MM.1S (cell line): ENCODE measurements at regions not wholly inside any gene's neighbourhood (a gene's known extent, or its start where the extent isn't known, plus 50 kb on each side); places are given as distances from the start of the nearest gene placed in this dataset.

Source experiments
- DNase-seq: peaks from one replicate; pipeline ENCODE4 v3.0.0-alpha.2; 2015
- H2AFZ ChIP-seq: fragments of 300-600 bp; sonication (generic); 2 replicates; pipeline ENCODE4 v1.6.0; 2016; ENCODE audit warnings: antibody characterized with exemption, low read length
- H3F3A ChIP-seq: fragments of 300-600 bp; sonication (generic); 2 replicates; pipeline ENCODE4 v1.6.1; 2016; ENCODE audit warnings: mild to moderate bottlenecking, antibody characterized with exemption, low read length, moderate library complexity, mixed read lengths; ENCODE audit not compliant: insufficient read depth
- H3K27ac ChIP-seq: fragments of 300-600 bp; sonication (generic); 2 replicates; pipeline ENCODE4 v1.5.1; 2016; ENCODE audit warnings: mild to moderate bottlenecking, low read length
- H3K27me3 ChIP-seq: fragments of 300-600 bp; sonication (generic); replicated peaks from 2 replicates; pipeline ENCODE4 v1.6.0; 2016; ENCODE audit warnings: low read length; ENCODE audit not compliant: insufficient read depth
- H3K36me3 ChIP-seq: fragments of 300-600 bp; sonication (generic); replicated peaks from 2 replicates; pipeline ENCODE4 v1.6.1; 2016; ENCODE audit warnings: mild to moderate bottlenecking, low read length, mixed read lengths; ENCODE audit not compliant: insufficient read depth
- H3K4me1 ChIP-seq: fragments of 300-600 bp; sonication (generic); 2 replicates; pipeline ENCODE4 v1.6.1; 2016; ENCODE audit warnings: low read length, mixed read lengths
- H3K4me2 ChIP-seq: fragments of 300-600 bp; sonication (generic); 2 replicates; pipeline ENCODE4 v1.6.0; 2016; ENCODE audit warnings: low read depth, low read length
- H3K4me3 ChIP-seq: fragments of 300-600 bp; sonication (generic); 2 replicates; pipeline ENCODE4 v1.5.1; 2016; ENCODE audit warnings: low read length, mixed read lengths
- H3K79me2 ChIP-seq: fragments of 300-600 bp; sonication (generic); 2 replicates; pipeline ENCODE4 v1.6.1; 2016; ENCODE audit warnings: mixed run types, low read length, mixed read lengths
- H3K9ac ChIP-seq: fragments of 300-600 bp; sonication (generic); 2 replicates; pipeline ENCODE4 v1.6.1; 2016; ENCODE audit warnings: low read length, mixed read lengths
- H3K9me2 ChIP-seq: fragments of 300-600 bp; sonication (generic); replicated peaks from 2 replicates; pipeline ENCODE4 v1.6.1; 2016; ENCODE audit warnings: mild to moderate bottlenecking, low read length, mixed read lengths; ENCODE audit not compliant: insufficient read depth
- H3K9me3 ChIP-seq: fragments of 300-600 bp; sonication (generic); replicated peaks from 2 replicates; pipeline ENCODE4 v1.6.1; 2016; ENCODE audit warnings: mild to moderate bottlenecking, low read length, mixed read lengths; ENCODE audit not compliant: insufficient read depth
- H4K20me1 ChIP-seq: fragments of 300-600 bp; sonication (generic); 2 replicates; pipeline ENCODE4 v1.6.1; 2016; ENCODE audit warnings: mild to moderate bottlenecking, low read length, moderate library complexity, mixed read lengths; ENCODE audit not compliant: insufficient read depth
- EZH2 ChIP-seq: fragments of 300-600 bp; sonication (generic); optimal IDR thresholded peaks from 2 replicates; pipeline ENCODE3; 2017; ENCODE audit warnings: low read depth, mild to moderate bottlenecking, antibody characterized with exemption, low read length, mixed read lengths
- EZH2phosphoT487 ChIP-seq: fragments of 300-600 bp; sonication (generic); IDR thresholded peaks from 2 replicates; pipeline ENCODE4 v1.6.1; 2018; ENCODE audit warnings: antibody characterized with exemption, low read length
- TF ChIP-seq, protein P1 (sequence below): fragments of 300-600 bp; sonication (generic); IDR thresholded peaks from 2 replicates; pipeline ENCODE4 v1.5.1; 2016; ENCODE audit warnings: antibody characterized with exemption, low read length, mixed read lengths

DNA sequence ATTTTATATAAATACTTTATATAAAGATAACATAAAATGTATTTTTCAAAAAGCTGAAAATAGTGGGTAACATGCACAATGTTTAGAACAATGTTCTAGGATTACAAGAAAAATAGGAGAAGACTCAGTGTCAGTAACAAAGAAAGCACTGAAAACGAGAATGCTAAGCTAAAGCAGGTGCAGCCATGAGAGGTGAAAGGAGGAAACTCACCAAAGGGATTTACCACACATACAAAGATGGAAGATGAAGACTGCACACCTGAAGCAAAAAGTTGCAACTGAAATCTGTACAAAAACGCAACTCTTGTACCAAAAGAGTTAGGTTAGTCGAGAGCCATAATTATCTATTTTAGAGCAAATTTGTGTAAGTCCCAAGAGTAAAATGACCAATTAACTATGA lies 1176.1 kb downstream of the LRFN5 start:
- DNase-seq: peak; percentile 34
- H3K4me1 ChIP-seq: no peaks in the 10 kb centered on the region
- no peaks in the 10 kb centered on the region for H3K27me3 ChIP-seq
- H3F3A ChIP-seq: no peaks in the 10 kb centered on the region
- no peaks in the 10 kb centered on the region for H3K9me3 ChIP-seq
- no peak overlapping the region for H2AFZ ChIP-seq
- no peak overlapping the region for H3K4me3 ChIP-seq
- H3K9me2 ChIP-seq: no peaks in the 10 kb centered on the region
- no peaks in the 10 kb centered on the region for H3K79me2 ChIP-seq
- H3K4me2 ChIP-seq: no peak overlapping the region
- no peaks in the 10 kb centered on the region for H3K36me3 ChIP-seq
- H4K20me1 ChIP-seq: no peaks in the 10 kb centered on the region
- H3K27ac ChIP-seq: no peak overlapping the region
- TF ChIP-seq EZH2phosphoT487: no peak
- TF ChIP-seq, protein P1, sequence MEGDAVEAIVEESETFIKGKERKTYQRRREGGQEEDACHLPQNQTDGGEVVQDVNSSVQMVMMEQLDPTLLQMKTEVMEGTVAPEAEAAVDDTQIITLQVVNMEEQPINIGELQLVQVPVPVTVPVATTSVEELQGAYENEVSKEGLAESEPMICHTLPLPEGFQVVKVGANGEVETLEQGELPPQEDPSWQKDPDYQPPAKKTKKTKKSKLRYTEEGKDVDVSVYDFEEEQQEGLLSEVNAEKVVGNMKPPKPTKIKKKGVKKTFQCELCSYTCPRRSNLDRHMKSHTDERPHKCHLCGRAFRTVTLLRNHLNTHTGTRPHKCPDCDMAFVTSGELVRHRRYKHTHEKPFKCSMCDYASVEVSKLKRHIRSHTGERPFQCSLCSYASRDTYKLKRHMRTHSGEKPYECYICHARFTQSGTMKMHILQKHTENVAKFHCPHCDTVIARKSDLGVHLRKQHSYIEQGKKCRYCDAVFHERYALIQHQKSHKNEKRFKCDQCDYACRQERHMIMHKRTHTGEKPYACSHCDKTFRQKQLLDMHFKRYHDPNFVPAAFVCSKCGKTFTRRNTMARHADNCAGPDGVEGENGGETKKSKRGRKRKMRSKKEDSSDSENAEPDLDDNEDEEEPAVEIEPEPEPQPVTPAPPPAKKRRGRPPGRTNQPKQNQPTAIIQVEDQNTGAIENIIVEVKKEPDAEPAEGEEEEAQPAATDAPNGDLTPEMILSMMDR: no peak
- TF ChIP-seq EZH2: no peak
- H3K9ac ChIP-seq: no peak overlapping the region

DNA sequence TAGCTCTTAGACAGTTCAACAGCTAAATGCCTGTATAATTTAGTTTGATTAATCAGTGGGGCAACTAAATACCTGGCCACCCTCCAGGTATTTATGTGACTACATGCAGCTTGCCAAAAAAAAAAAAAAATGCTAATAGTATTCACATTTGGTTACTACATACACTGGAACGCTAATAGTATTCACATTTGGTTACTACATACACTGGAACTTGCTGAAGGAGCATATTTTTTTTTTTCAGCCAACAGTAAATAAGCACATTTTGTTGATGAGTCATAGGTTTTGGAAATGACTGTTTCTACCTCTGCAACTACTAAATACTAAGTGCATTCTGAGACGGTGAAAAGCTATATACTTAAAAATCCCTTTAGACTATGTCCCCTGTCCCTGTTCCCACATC lies 1172.3 kb downstream of the LRFN5 start:
- H3K4me2 ChIP-seq: no peak overlapping the region
- H4K20me1 ChIP-seq: no peaks in the 10 kb centered on the region
- H3K9ac ChIP-seq: no peak overlapping the region
- H3K4me1 ChIP-seq: no peaks in the 10 kb centered on the region
- H2AFZ ChIP-seq: no peak overlapping the region
- no peaks in the 10 kb centered on the region for H3K36me3 ChIP-seq
- TF ChIP-seq, protein P1: no peak
- TF ChIP-seq EZH2 (no peak), EZH2phosphoT487 (no peak)
- H3K4me3 ChIP-seq: no peak overlapping the region
- H3F3A ChIP-seq: no peaks in the 10 kb centered on the region
- no peaks in the 10 kb centered on the region for H3K27me3 ChIP-seq
- H3K9me3 ChIP-seq: no peaks in the 10 kb centered on the region
- no peaks in the 10 kb centered on the region for H3K79me2 ChIP-seq
- DNase-seq: peak; percentile 30
- no peak overlapping the region for H3K27ac ChIP-seq
- no peaks in the 10 kb centered on the region for H3K9me2 ChIP-seq

DNA sequence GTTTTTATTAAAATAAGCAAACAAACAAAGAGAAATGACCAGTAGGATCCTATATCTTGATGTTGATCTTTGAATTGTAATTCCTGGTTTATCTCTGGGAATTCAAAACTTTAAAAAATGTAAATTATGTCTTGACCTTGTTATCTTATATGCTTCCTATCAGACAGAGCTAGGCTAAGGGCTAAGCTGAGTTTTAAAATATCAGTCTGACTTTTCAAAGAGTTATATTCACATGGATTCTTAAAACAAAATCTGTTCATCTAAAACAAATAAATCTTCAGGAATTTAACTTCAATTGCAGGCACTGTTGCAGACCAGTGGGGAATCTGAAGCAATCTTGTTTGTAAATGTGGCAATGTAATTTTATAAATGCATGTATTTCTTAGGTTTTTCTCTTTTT lies 1144.1 kb downstream of the LRFN5 start:
- no peaks in the 10 kb centered on the region for H3K79me2 ChIP-seq
- H3K4me3 ChIP-seq: no peak overlapping the region
- H3K9me3 ChIP-seq: no peaks in the 10 kb centered on the region
- H4K20me1 ChIP-seq: no peaks in the 10 kb centered on the region
- no peak for DNase-seq
- no peaks in the 10 kb centered on the region for H3K27me3 ChIP-seq
- H3K9me2 ChIP-seq: no peaks in the 10 kb centered on the region
- TF ChIP-seq, protein P1: no peak
- H3K4me1 ChIP-seq: no peaks in the 10 kb centered on the region
- no peak overlapping the region for H2AFZ ChIP-seq
- H3K4me2 ChIP-seq: no peak overlapping the region
- no peak overlapping the region for H3K27ac ChIP-seq
- no peaks in the 10 kb centered on the region for H3F3A ChIP-seq
- H3K36me3 ChIP-seq: no peaks in the 10 kb centered on the region
- no peak overlapping the region for H3K9ac ChIP-seq

DNA sequence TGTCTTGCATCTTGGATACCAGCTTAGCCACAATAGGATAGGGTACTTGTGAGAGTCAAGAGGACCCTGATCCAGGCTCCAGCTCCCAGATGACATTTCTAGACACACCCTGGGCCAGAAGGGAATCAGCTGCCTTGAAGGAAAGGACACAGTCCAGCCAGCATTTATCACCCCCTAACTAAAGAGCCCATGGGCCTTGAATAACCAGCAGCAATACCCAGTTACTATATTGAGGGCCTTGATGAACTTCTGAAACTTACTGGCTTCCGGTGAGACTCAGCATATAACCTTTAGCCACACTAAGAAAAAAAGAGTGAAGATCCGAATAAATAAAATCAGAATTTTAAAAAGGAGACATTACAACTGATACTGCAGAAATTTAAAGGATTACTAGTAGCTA lies 1135.4 kb downstream of the LRFN5 start:
- DNase-seq: peak; percentile 53
- H3F3A ChIP-seq: no peaks in the 10 kb centered on the region
- H3K4me3 ChIP-seq: no peak overlapping the region
- 0 out of 2 replicates have a peak overlapping the region, but pooled peaks have one; percentile 48 for H2AFZ ChIP-seq
- H3K36me3 ChIP-seq: no peaks in the 10 kb centered on the region
- H3K4me2 ChIP-seq: peak overlapping the region; percentile 32; the same call in 1 of the 2 replicates
- H3K27me3 ChIP-seq: no peaks in the 10 kb centered on the region
- peak overlapping the region; percentile 23; the same call in 1 of the 2 replicates for H3K27ac ChIP-seq
- H3K9ac ChIP-seq: no peak overlapping the region
- H4K20me1 ChIP-seq: no peaks in the 10 kb centered on the region
- no peaks in the 10 kb centered on the region for H3K79me2 ChIP-seq
- TF ChIP-seq EZH2phosphoT487 (no peak), EZH2 (no peak)
- TF ChIP-seq, protein P1: no peak
- H3K4me1 ChIP-seq: peaks cover 11% of the 10 kb centered on the region; the same call in 1 of the 2 replicates
- no peaks in the 10 kb centered on the region for H3K9me3 ChIP-seq
- no peaks in the 10 kb centered on the region for H3K9me2 ChIP-seq
